ENCODE measurements at regions not wholly inside any gene's neighbourhood (a gene's known extent, or its start where the extent isn't known, plus 50 kb on each side); places are given as distances from the start of the nearest gene placed in this dataset.

DNA sequence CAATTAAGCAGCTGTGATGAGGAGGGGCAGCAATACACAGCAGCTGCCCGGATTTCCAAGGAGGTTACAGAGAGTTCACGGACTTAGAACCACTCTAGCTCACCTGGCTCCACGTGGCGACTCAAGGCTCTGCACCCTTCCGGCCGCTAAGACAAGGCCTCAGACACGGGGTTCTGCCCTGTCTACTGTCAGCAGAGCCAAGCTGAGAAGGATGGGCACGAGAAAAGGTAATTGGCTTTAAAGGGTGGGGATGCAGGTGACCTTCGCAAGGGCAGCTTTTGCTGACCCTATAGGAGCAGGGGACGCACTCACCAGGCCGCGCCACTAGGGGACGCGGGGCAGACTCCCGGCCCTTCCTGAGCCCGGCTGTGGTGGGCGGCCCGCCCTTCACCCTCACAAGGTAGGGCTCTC, 152.4 kb downstream of the KIF20B start:
- Histone ChIP-seq H3K4me1 (no peaks in the 10 kb centered on the region), H3K27ac (no peak overlapping the region), H3K9ac (ENCODE audit: low read depth in 2 of 2, low read length in 2 of 2) (no peak overlapping the region), H3K9me3 (no peaks in the 10 kb centered on the region), H3K36me3 (no peaks in the 10 kb centered on the region), H3K4me3 (no peak overlapping the region), H3K27me3 (no peaks in the 10 kb centered on the region)
- intact Hi-C loops (cut with DNase I), result no loop called here
- no peak for DNase-seq
- TF ChIP-seq, protein P1, sequence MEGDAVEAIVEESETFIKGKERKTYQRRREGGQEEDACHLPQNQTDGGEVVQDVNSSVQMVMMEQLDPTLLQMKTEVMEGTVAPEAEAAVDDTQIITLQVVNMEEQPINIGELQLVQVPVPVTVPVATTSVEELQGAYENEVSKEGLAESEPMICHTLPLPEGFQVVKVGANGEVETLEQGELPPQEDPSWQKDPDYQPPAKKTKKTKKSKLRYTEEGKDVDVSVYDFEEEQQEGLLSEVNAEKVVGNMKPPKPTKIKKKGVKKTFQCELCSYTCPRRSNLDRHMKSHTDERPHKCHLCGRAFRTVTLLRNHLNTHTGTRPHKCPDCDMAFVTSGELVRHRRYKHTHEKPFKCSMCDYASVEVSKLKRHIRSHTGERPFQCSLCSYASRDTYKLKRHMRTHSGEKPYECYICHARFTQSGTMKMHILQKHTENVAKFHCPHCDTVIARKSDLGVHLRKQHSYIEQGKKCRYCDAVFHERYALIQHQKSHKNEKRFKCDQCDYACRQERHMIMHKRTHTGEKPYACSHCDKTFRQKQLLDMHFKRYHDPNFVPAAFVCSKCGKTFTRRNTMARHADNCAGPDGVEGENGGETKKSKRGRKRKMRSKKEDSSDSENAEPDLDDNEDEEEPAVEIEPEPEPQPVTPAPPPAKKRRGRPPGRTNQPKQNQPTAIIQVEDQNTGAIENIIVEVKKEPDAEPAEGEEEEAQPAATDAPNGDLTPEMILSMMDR (IDR thresholded peaks at IDR 0.05), result no peak

DNA sequence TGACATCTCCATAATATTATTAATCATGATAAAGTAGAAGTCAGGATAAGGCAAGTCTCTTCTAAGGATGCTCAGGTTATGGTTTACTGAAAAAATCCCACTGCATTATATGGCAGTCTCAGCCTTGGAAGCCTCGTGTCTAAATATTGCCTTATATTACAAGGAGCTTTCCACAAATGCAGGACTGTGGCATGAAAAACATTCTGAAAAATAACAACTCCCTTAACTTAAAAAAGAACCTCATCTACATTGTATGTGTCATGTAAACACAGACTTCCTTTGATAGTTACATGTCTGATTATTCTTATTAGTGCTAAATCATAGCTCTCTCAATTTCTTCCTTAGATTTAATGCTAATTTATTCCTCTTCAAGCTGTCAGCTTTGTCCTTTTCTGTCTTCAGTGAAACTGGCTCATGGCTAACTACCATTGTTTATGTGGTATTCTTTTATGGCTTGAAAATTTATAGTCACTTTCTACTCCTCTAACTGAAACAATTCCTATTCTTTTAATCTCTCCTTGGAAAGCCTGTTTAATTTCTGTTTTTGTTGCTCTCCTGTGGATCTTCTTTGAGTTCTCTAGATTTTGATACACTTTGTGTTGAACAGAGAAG, 156.1 kb downstream of the KIF20B start:
- TF ChIP-seq, protein P1 (IDR thresholded peaks at IDR 0.05), result no peak
- H3K27me3 ChIP-seq, result no peaks in the 10 kb centered on the region
- intact Hi-C loops (cut with DNase I), result no loop called here
- no peaks in the 10 kb centered on the region for H3K36me3 ChIP-seq
- no peak overlapping the region for H3K27ac ChIP-seq
- no peak overlapping the region for H3K9ac ChIP-seq (ENCODE audit: low read depth in 2 of 2, low read length in 2 of 2)
- no peaks in the 10 kb centered on the region for H3K4me1 ChIP-seq
- H3K9me3 ChIP-seq, result no peaks in the 10 kb centered on the region
- H3K4me3 ChIP-seq, result no peak overlapping the region
- DNase-seq, result no peak

DNA sequence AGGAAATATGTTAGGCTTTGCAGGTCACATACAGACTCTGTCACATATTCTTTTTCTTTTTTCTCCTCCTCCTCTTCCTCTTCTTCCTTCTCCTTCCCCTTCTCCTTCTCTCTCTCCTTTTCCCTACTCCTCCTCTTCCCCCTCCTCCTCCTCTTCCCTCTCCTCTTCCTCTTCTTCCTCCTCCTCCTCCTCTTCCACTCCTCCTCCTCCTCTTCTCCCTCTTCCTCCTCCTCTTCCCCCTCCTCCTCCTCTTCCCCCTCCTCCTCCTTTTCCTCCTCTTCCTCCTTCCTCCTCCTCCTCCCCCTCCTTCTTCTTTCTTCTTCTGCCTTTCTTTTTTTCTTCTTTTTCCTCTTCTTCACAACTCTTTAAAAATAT, 159.8 kb downstream of the KIF20B start:
- DNase-seq, result no peak
- Histone ChIP-seq H3K9me3 (no peaks in the 10 kb centered on the region), H3K4me1 (no peaks in the 10 kb centered on the region), H3K9ac (ENCODE audit: low read depth in 2 of 2, low read length in 2 of 2) (no peak overlapping the region), H3K27ac (no peak overlapping the region), H3K27me3 (no peaks in the 10 kb centered on the region), H3K4me3 (no peak overlapping the region), H3K36me3 (no peaks in the 10 kb centered on the region)
- TF ChIP-seq, protein P1 (IDR thresholded peaks at IDR 0.05), result no peak
- intact Hi-C loops (cut with DNase I), result no loop called here

DNA sequence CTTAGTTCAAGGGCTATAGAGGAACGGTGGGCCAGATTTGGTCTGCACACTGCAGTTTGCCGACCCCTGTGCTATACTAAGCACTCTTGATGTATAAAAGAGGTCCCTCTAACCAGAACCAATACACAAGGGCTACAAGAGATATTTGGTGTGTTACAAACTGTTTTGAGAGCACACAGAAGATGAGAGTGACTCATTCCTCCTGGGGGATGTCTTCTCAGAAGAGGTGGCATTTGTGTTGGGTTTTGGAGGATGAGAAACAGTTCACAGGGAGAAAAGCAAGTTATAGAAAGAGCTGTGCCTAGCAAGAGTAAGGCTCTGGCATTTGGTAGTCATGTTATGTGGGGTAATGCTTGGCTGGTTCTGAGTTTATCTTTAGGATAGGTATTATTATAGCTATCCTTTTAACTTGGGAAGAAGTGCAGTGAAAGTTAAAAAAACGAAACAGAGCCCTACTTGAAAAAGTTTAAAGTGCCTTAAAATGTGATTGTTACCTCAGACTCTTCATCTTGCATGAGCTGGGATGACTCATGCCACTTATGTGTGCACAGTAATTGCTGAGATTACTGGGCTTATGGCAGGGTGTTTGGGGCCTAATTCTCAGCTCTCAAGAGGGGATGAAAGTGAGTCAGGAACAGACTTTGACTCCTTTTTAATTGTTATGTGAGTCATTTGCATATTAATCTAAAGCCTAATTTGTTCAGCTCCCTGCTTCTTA, 160.4 kb downstream of the KIF20B start:
- intact Hi-C loops (cut with DNase I), result no loop called here
- H3K9ac ChIP-seq (ENCODE audit: low read depth in 2 of 2, low read length in 2 of 2), result no peak overlapping the region
- H3K4me1 ChIP-seq, result no peaks in the 10 kb centered on the region
- TF ChIP-seq, protein P1 (IDR thresholded peaks at IDR 0.05), result no peak
- H3K9me3 ChIP-seq, result no peaks in the 10 kb centered on the region
- no peak overlapping the region for H3K27ac ChIP-seq
- no peak for DNase-seq
- H3K36me3 ChIP-seq, result no peaks in the 10 kb centered on the region
- no peaks in the 10 kb centered on the region for H3K27me3 ChIP-seq
- H3K4me3 ChIP-seq, result no peak overlapping the region

DNA sequence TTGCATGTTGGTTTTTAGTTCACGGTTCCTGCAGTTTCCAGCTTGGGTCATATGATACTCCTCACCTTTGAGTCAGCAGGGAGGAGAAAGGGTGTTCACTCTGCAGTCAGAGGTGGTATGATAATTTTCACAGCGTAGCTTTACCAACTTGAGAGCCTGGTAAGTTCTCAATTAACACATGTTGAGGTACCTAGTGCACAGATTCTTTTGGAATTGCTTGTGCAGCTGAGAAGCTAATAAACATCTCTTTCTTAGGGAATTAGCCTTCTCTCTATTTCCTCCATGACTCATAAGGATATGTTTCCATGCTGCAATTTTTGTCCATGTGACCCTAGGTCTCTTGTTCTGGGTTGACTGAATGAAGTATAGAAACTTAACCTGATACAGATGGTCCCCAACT, 166.6 kb downstream of the KIF20B start:
- TF ChIP-seq, protein P1 (IDR thresholded peaks at IDR 0.05), result no peak
- H3K9ac ChIP-seq (ENCODE audit: low read depth in 2 of 2, low read length in 2 of 2), result no peak overlapping the region
- DNase-seq, result no peak
- H3K4me3 ChIP-seq, result no peak overlapping the region
- no peaks in the 10 kb centered on the region for H3K36me3 ChIP-seq
- H3K9me3 ChIP-seq, result no peaks in the 10 kb centered on the region
- intact Hi-C loops (cut with DNase I), result no loop called here
- H3K4me1 ChIP-seq, result no peaks in the 10 kb centered on the region
- H3K27ac ChIP-seq, result no peak overlapping the region
- H3K27me3 ChIP-seq, result no peaks in the 10 kb centered on the region
